HG03039 (cell line): ENCODE measurements at regions not wholly inside any gene's neighbourhood (a gene's known extent, or its start where the extent isn't known, plus 50 kb on each side); places are given as distances from the start of the nearest gene placed in this dataset.
"Not testable (repeated sequence)": the region's sequence is repeated elsewhere in the genome, so short reads cannot be mapped to it uniquely, and the experiment has no call there.

Experiments used
- ATAC-seq: cut with Tn5 transposase; IDR thresholded peaks from one replicate; pipeline ENCODE4 v1.9.1; 2021; ENCODE audit warnings: mild to moderate bottlenecking, moderate library complexity; ENCODE audit not compliant: unreplicated experiment

GRCh38 chr14:55884819-55885218 is 233.4 kb upstream of the PELI2 start:
- no peak for ATAC-seq

- ATAC-seq = no peak
Observed at GRCh38 chr14:55889124-55889523, 229.1 kb upstream of the PELI2 start.

GRCh38 chr14:55891692-55892091 is 226.5 kb upstream of the PELI2 start:
- ATAC-seq = no peak

- ATAC-seq = no peak
Observed at GRCh38 chr14:55892906-55893305, 225.3 kb upstream of the PELI2 start.

GRCh38 chr14:55893705-55894104 is 224.5 kb upstream of the PELI2 start:
- ATAC-seq = no peak

GRCh38 chr14:55897031-55897430 is 221.2 kb upstream of the PELI2 start:
- no peak for ATAC-seq

GRCh38 chr14:55898938-55899337 is 219.3 kb upstream of the PELI2 start:
- no peak for ATAC-seq

GRCh38 chr14:55899531-55899930 is 218.7 kb upstream of the PELI2 start:
- no peak for ATAC-seq

GRCh38 chr14:55900749-55901148 is 217.5 kb upstream of the PELI2 start:
- ATAC-seq = no peak

GRCh38 chr14:55901291-55901690 is 216.9 kb upstream of the PELI2 start:
- ATAC-seq = no peak

GRCh38 chr14:55902241-55902640 is 216.0 kb upstream of the PELI2 start:
- no peak for ATAC-seq

GRCh38 chr14:55904086-55904485 is 214.1 kb upstream of the PELI2 start:
- no peak for ATAC-seq

- ATAC-seq = no peak
Observed at GRCh38 chr14:55908106-55908505, 210.1 kb upstream of the PELI2 start.

GRCh38 chr14:55909879-55910278 is 208.3 kb upstream of the PELI2 start:
- ATAC-seq = no peak

- no peak for ATAC-seq
Observed at GRCh38 chr14:55910601-55911243, 207.5 kb upstream of the PELI2 start.

- ATAC-seq = no peak
Observed at GRCh38 chr14:55911776-55912175, 206.4 kb upstream of the PELI2 start.

- ATAC-seq = no peak
Observed at GRCh38 chr14:55912344-55912743, 205.9 kb upstream of the PELI2 start.

GRCh38 chr14:55913324-55914025 is 204.7 kb upstream of the PELI2 start:
- no peak for ATAC-seq

GRCh38 chr14:55914771-55915170 is 203.4 kb upstream of the PELI2 start:
- no peak for ATAC-seq

GRCh38 chr14:55915456-55915855 is 202.8 kb upstream of the PELI2 start:
- no peak for ATAC-seq

- not testable (repeated sequence) for ATAC-seq
Observed at GRCh38 chr14:55919800-55920199, 198.4 kb upstream of the PELI2 start.

GRCh38 chr14:55921511-55921910 is 196.7 kb upstream of the PELI2 start:
- no peak for ATAC-seq

- ATAC-seq = no peak
Observed at GRCh38 chr14:55926007-55926406, 192.2 kb upstream of the PELI2 start.
